GM23338 (cell line): ENCODE measurements at regions not wholly inside any gene's neighbourhood (a gene's known extent, or its start where the extent isn't known, plus 50 kb on each side); places are given as distances from the start of the nearest gene placed in this dataset.

Experiments
- CREB1 ChIP-seq: fragments of 250-450 bp; sonication (Bioruptor Pico); IDR thresholded peaks from 2 replicates; pipeline ENCODE4 v1.5.0; 2020; ENCODE audit warnings: low read depth, mild to moderate bottlenecking, moderate library complexity
- EZH2 ChIP-seq: fragments of 200-600 bp; sonication (generic); IDR thresholded peaks from one replicate; pipeline ENCODE4 v1.8.0; 2017; ENCODE audit warnings: antibody characterized with exemption, mild to moderate bottlenecking, low read depth; ENCODE audit not compliant: unreplicated experiment
- EZH2phosphoT487 ChIP-seq: fragments of 200-600 bp; sonication (generic); IDR thresholded peaks from one replicate; pipeline ENCODE4 v1.8.1; 2018; ENCODE audit warnings: antibody characterized with exemption; ENCODE audit not compliant: unreplicated experiment
- JUNB ChIP-seq: IDR thresholded peaks from one replicate; pipeline ENCODE4 v1.6.1; 2016; ENCODE audit warnings: antibody characterized with exemption; ENCODE audit not compliant: unreplicated experiment
- POLR2AphosphoS5 ChIP-seq: IDR thresholded peaks from 2 replicates; pipeline ENCODE4 v1.6.1; 2016; ENCODE audit warnings: antibody characterized with exemption, low read depth
- STAT1 ChIP-seq: IDR thresholded peaks from one replicate; pipeline ENCODE4 v1.6.1; 2016; ENCODE audit warnings: antibody characterized with exemption; ENCODE audit not compliant: unreplicated experiment
- ZNF114 ChIP-seq: fragments of 250-450 bp; sonication (Bioruptor Pico); IDR thresholded peaks from 2 replicates; pipeline ENCODE4 v1.5.0; 2020; ENCODE audit warnings: mild to moderate bottlenecking, moderate library complexity
- ZNF331 ChIP-seq: fragments of 250-450 bp; sonication (Bioruptor Pico); IDR thresholded peaks from 2 replicates; pipeline ENCODE4 v1.5.0; 2020; ENCODE audit warnings: low read depth, mild to moderate bottlenecking, moderate library complexity
- TF ChIP-seq, protein P1 (sequence below): IDR thresholded peaks from one replicate; pipeline ENCODE4 v1.6.1; 2018; ENCODE audit warnings: antibody characterized with exemption; ENCODE audit not compliant: unreplicated experiment
- TF ChIP-seq, protein P2 (sequence below), 2 experiments: fragments of 200-600 bp in 1 of 2; sonication (generic) in 1 of 2; conservative IDR thresholded peaks; 2 replicates each; pipeline versions ENCODE4 v1.5.1 to v1.6.1; 2016 to 2017; ENCODE audit warnings: antibody characterized with exemption in 2 of 2, low read depth in 2 of 2, mild to moderate bottlenecking in 2 of 2, moderate library complexity in 1 of 2
- TF ChIP-seq, protein P3 (sequence below): IDR thresholded peaks from 2 replicates; pipeline ENCODE4 v1.6.1; 2016; ENCODE audit warnings: antibody characterized with exemption
- TF ChIP-seq, protein P4 (sequence below): fragments of 250-450 bp; sonication (Bioruptor Pico); IDR thresholded peaks from 2 replicates; pipeline ENCODE4 v1.5.0; 2020; ENCODE audit warnings: mild to moderate bottlenecking, moderate library complexity

DNA sequence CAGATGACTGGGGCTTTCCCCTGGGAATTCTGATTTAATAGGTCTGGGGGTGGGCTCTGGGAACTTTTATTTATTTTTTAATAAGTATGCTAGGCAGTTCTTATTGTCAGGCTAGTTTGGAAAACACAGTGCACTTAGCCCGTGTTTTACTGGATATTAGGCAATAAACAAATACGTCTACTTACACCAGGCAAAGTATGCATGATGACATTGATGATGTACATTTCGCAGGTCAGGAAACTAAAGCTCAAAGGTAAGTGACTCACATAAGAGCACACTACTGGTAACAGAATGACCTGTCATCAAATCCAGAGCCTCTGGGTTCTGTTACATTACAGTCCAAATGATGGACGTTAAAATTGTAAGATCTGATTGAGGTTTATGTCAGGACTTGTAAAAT, 144.4 kb upstream of the EXOC2 start:
- TF ChIP-seq CREB1 (CRISPR knock-in tag): no peak
- TF ChIP-seq, protein P1, sequence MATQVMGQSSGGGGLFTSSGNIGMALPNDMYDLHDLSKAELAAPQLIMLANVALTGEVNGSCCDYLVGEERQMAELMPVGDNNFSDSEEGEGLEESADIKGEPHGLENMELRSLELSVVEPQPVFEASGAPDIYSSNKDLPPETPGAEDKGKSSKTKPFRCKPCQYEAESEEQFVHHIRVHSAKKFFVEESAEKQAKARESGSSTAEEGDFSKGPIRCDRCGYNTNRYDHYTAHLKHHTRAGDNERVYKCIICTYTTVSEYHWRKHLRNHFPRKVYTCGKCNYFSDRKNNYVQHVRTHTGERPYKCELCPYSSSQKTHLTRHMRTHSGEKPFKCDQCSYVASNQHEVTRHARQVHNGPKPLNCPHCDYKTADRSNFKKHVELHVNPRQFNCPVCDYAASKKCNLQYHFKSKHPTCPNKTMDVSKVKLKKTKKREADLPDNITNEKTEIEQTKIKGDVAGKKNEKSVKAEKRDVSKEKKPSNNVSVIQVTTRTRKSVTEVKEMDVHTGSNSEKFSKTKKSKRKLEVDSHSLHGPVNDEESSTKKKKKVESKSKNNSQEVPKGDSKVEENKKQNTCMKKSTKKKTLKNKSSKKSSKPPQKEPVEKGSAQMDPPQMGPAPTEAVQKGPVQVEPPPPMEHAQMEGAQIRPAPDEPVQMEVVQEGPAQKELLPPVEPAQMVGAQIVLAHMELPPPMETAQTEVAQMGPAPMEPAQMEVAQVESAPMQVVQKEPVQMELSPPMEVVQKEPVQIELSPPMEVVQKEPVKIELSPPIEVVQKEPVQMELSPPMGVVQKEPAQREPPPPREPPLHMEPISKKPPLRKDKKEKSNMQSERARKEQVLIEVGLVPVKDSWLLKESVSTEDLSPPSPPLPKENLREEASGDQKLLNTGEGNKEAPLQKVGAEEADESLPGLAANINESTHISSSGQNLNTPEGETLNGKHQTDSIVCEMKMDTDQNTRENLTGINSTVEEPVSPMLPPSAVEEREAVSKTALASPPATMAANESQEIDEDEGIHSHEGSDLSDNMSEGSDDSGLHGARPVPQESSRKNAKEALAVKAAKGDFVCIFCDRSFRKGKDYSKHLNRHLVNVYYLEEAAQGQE: no peak
- no peak for TF ChIP-seq STAT1
- TF ChIP-seq, protein P2, sequence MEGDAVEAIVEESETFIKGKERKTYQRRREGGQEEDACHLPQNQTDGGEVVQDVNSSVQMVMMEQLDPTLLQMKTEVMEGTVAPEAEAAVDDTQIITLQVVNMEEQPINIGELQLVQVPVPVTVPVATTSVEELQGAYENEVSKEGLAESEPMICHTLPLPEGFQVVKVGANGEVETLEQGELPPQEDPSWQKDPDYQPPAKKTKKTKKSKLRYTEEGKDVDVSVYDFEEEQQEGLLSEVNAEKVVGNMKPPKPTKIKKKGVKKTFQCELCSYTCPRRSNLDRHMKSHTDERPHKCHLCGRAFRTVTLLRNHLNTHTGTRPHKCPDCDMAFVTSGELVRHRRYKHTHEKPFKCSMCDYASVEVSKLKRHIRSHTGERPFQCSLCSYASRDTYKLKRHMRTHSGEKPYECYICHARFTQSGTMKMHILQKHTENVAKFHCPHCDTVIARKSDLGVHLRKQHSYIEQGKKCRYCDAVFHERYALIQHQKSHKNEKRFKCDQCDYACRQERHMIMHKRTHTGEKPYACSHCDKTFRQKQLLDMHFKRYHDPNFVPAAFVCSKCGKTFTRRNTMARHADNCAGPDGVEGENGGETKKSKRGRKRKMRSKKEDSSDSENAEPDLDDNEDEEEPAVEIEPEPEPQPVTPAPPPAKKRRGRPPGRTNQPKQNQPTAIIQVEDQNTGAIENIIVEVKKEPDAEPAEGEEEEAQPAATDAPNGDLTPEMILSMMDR (conservative IDR thresholded peaks at IDR 0.05; ENCODE audit: low read depth in 2 of 2): no peak
- TF ChIP-seq POLR2AphosphoS5: no peak
- no peak for TF ChIP-seq EZH2phosphoT487
- TF ChIP-seq ZNF114 (CRISPR knock-in tag): no peak
- no peak for TF ChIP-seq EZH2
- TF ChIP-seq, protein P3, sequence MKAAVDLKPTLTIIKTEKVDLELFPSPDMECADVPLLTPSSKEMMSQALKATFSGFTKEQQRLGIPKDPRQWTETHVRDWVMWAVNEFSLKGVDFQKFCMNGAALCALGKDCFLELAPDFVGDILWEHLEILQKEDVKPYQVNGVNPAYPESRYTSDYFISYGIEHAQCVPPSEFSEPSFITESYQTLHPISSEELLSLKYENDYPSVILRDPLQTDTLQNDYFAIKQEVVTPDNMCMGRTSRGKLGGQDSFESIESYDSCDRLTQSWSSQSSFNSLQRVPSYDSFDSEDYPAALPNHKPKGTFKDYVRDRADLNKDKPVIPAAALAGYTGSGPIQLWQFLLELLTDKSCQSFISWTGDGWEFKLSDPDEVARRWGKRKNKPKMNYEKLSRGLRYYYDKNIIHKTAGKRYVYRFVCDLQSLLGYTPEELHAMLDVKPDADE: no peak
- TF ChIP-seq JUNB: no peak
- TF ChIP-seq, protein P4, sequence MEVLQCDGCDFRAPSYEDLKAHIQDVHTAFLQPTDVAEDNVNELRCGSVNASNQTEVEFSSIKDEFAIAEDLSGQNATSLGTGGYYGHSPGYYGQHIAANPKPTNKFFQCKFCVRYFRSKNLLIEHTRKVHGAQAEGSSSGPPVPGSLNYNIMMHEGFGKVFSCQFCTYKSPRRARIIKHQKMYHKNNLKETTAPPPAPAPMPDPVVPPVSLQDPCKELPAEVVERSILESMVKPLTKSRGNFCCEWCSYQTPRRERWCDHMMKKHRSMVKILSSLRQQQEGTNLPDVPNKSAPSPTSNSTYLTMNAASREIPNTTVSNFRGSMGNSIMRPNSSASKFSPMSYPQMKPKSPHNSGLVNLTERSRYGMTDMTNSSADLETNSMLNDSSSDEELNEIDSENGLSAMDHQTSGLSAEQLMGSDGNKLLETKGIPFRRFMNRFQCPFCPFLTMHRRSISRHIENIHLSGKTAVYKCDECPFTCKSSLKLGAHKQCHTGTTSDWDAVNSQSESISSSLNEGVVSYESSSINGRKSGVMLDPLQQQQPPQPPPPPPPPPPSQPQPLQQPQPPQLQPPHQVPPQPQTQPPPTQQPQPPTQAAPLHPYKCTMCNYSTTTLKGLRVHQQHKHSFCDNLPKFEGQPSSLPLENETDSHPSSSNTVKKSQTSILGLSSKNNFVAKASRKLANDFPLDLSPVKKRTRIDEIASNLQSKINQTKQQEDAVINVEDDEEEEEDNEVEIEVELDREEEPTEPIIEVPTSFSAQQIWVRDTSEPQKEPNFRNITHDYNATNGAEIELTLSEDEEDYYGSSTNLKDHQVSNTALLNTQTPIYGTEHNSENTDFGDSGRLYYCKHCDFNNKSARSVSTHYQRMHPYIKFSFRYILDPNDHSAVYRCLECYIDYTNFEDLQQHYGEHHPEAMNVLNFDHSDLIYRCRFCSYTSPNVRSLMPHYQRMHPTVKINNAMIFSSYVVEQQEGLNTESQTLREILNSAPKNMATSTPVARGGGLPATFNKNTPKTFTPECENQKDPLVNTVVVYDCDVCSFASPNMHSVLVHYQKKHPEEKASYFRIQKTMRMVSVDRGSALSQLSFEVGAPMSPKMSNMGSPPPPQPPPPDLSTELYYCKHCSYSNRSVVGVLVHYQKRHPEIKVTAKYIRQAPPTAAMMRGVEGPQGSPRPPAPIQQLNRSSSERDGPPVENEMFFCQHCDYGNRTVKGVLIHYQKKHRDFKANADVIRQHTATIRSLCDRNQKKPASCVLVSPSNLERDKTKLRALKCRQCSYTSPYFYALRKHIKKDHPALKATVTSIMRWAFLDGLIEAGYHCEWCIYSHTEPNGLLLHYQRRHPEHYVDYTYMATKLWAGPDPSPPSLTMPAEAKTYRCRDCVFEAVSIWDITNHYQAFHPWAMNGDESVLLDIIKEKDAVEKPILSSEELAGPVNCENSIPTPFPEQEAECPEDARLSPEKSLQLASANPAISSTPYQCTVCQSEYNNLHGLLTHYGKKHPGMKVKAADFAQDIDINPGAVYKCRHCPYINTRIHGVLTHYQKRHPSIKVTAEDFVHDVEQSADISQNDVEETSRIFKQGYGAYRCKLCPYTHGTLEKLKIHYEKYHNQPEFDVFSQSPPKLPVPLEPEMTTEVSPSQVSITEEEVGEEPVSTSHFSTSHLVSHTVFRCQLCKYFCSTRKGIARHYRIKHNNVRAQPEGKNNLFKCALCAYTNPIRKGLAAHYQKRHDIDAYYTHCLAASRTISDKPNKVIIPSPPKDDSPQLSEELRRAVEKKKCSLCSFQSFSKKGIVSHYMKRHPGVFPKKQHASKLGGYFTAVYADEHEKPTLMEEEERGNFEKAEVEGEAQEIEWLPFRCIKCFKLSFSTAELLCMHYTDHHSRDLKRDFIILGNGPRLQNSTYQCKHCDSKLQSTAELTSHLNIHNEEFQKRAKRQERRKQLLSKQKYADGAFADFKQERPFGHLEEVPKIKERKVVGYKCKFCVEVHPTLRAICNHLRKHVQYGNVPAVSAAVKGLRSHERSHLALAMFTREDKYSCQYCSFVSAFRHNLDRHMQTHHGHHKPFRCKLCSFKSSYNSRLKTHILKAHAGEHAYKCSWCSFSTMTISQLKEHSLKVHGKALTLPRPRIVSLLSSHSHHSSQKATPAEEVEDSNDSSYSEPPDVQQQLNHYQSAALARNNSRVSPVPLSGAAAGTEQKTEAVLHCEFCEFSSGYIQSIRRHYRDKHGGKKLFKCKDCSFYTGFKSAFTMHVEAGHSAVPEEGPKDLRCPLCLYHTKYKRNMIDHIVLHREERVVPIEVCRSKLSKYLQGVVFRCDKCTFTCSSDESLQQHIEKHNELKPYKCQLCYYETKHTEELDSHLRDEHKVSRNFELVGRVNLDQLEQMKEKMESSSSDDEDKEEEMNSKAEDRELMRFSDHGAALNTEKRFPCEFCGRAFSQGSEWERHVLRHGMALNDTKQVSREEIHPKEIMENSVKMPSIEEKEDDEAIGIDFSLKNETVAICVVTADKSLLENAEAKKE (CRISPR knock-in tag): no peak
- TF ChIP-seq ZNF331: no peak
